ENCODE measurements at regions not wholly inside any gene's neighbourhood (a gene's known extent, or its start where the extent isn't known, plus 50 kb on each side); places are given as distances from the start of the nearest gene placed in this dataset.

DNA sequence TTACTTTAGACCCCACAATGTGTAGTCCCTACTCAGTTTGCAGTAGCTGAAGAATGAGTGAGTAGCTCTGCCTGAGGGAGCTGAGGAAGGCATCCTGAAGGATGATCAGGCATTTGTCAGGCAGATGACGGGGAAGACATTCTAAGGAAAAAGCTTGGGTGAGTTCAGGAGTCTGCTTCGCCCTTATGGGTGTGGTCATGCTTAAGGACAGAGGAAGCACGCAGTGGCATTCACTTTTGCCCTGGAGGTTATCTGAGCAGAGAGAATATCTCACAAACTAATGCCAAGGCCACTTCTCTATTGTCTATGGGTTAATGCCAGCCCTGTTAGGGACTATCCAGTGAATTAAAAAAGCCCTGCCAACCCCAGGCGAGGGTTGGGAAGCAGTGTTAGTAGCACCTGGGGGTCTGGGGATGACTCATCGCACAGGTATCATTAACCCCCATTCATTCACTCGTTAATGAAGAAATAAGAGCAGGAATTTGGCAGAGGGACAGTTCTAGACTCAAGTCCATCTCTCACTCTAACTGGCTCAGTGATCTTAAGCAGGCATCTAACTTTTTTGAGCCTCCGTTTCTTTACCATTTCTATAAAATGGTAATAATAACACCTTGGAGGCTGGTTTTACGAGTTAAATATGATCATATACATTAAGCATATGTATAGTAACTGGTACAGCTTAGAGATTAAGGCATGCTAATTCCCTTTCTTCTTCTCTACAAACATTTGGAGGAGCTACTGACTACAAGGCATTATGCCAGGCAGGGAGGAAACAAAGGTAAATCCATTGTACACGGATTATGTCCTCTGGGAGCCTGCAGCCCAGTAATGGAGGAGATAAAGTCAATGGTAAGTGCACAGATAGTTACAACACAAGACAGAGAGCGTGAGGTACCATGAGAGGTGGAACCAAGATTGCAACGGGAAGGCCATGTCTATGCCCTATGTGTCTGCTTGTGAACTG is 93.2 kb upstream of the AKIRIN2 start:
- peaks cover 2% of the 10 kb centered on the region for H3K36me3 Mint-ChIP-seq (ENCODE audit: low read depth)
- H3K4me1 Mint-ChIP-seq = peaks cover 2% of the 10 kb centered on the region
- no peaks in the 10 kb centered on the region for H3K9me3 ChIP-seq (ENCODE audit: control insufficient read depth, low read length, poor library complexity, severe bottlenecking)
- ATAC-seq (no peak), DNase-seq (no peak)
- no peaks in the 10 kb centered on the region for H3K27me3 Mint-ChIP-seq
- no peak overlapping the region for H3K27ac Mint-ChIP-seq
- no peak overlapping the region for H3K4me3 Mint-ChIP-seq

- Mint-ChIP-seq H3K4me3 (no peak overlapping the region), H3K27me3 (no peaks in the 10 kb centered on the region), H3K27ac (no peak overlapping the region), H3K4me1 (peaks cover 4% of the 10 kb centered on the region), H3K36me3 (ENCODE audit: low read depth) (no peaks in the 10 kb centered on the region)
- no peaks in the 10 kb centered on the region for H3K9me3 ChIP-seq (ENCODE audit: control insufficient read depth, low read length, poor library complexity, severe bottlenecking)
- DNase-seq = no peak
- no peak for ATAC-seq
Measured at GRCh38 chr6:87793315-87793714, 91.3 kb upstream of the AKIRIN2 start.

- no peak overlapping the region for H3K4me3 Mint-ChIP-seq
- no peak for ATAC-seq
- DNase-seq = no peak
- no peak overlapping the region for H3K27ac Mint-ChIP-seq
- no peaks in the 10 kb centered on the region for H3K36me3 Mint-ChIP-seq (ENCODE audit: low read depth)
- peaks cover 4% of the 10 kb centered on the region for H3K4me1 Mint-ChIP-seq
- H3K27me3 Mint-ChIP-seq = no peaks in the 10 kb centered on the region
- no peaks in the 10 kb centered on the region for H3K9me3 ChIP-seq (ENCODE audit: control insufficient read depth, low read length, poor library complexity, severe bottlenecking)
Measured at GRCh38 chr6:87791982-87792381, 89.9 kb upstream of the AKIRIN2 start.

- no peaks in the 10 kb centered on the region for H3K36me3 Mint-ChIP-seq (ENCODE audit: low read depth)
- H3K27ac Mint-ChIP-seq = no peak overlapping the region
- no peak overlapping the region for H3K4me3 Mint-ChIP-seq
- H3K9me3 ChIP-seq (ENCODE audit: control insufficient read depth, low read length, poor library complexity, severe bottlenecking) = no peaks in the 10 kb centered on the region
- no peaks in the 10 kb centered on the region for H3K27me3 Mint-ChIP-seq
- ATAC-seq (no peak), DNase-seq (no peak)
- peaks cover 4% of the 10 kb centered on the region for H3K4me1 Mint-ChIP-seq
Measured at GRCh38 chr6:87791485-87791884, 89.5 kb upstream of the AKIRIN2 start.

DNA sequence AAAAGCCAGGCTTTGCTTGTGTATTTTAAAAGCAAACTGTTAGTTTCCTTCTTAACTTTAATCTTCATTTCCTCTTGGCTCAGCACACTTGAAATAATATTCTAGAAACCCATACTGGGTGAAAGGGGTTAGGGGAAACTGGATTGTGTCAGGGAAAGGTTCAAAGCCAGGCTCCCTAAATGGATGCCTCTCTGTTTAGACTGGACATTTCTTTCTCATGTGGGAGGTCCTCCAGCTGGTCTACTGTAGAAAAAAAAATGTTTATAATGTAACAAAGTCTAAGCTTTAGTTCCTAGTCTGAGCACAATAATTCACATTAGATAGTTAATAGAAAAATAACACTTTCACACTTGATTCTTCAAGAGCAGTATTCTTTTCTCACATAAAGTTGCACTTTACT is 89.0 kb upstream of the AKIRIN2 start:
- DNase-seq (no peak), ATAC-seq (no peak)
- H3K9me3 ChIP-seq (ENCODE audit: control insufficient read depth, low read length, poor library complexity, severe bottlenecking) = no peaks in the 10 kb centered on the region
- Mint-ChIP-seq H3K27ac (no peak overlapping the region), H3K4me3 (no peak overlapping the region), H3K4me1 (peaks cover 4% of the 10 kb centered on the region), H3K27me3 (no peaks in the 10 kb centered on the region), H3K36me3 (ENCODE audit: low read depth) (no peaks in the 10 kb centered on the region)

DNA sequence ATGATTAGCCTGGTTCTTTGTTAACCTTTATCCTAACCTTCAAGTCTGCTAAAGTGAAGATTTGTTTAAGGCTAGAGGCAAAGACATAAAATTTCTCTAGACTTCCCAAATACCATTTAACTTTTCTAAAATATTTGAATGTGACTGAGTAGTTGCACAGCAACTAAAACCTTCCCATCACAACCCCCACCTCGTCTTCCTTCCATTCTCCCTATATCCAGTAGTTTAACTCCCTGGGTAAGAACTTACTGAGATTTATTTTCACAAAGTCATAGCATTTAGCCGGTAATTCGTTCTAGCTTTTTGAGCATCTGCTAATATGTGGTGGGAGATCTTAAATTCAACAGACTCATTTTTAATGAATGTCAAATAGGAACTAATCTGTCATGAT is 87.9 kb upstream of the AKIRIN2 start:
- Mint-ChIP-seq H3K27me3 (no peaks in the 10 kb centered on the region), H3K36me3 (ENCODE audit: low read depth) (no peaks in the 10 kb centered on the region), H3K4me3 (no peak overlapping the region), H3K4me1 (peaks cover 2% of the 10 kb centered on the region), H3K27ac (no peak overlapping the region)
- ATAC-seq (no peak), DNase-seq (no peak)
- H3K9me3 ChIP-seq (ENCODE audit: control insufficient read depth, low read length, poor library complexity, severe bottlenecking) = no peaks in the 10 kb centered on the region

DNA sequence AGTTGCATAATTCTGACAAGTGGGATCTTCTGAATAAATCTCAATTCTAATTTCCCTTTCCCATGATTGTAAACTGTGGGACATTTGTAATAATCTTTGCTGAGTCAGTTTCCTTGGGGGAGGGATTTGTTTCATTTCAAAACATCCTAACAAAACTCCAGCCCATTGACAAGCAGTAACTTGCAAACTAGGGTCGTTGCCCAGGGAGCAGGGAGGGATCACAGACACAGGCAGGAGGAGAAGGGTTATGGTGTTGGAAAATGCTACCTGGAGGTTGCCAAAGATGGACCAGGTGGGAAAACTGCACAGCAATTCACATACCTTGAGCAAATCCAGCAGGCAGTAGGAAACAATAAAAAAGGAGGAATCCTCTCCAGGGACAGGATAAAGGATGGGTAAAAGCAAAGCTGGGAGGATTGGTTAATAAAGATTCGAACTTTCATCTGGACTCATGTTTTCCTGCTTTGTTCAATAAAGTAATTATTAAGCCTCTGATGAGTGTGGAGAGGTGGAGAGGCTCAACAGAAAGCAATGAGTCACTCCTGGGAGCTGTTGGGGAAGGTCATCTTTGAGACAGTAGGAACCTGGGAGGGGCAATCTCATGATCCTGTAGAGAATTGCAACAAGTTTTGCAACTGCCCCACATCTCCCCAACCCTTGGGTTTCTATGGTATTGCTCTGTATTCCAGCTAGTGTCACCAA is 87.3 kb upstream of the AKIRIN2 start:
- H3K9me3 ChIP-seq (ENCODE audit: control insufficient read depth, low read length, poor library complexity, severe bottlenecking) = no peaks in the 10 kb centered on the region
- Mint-ChIP-seq H3K36me3 (ENCODE audit: low read depth) (no peaks in the 10 kb centered on the region), H3K4me3 (no peak overlapping the region), H3K4me1 (peaks cover 2% of the 10 kb centered on the region), H3K27ac (no peak overlapping the region), H3K27me3 (no peaks in the 10 kb centered on the region)
- ATAC-seq (peak; percentile 39), DNase-seq (no peak)

DNA sequence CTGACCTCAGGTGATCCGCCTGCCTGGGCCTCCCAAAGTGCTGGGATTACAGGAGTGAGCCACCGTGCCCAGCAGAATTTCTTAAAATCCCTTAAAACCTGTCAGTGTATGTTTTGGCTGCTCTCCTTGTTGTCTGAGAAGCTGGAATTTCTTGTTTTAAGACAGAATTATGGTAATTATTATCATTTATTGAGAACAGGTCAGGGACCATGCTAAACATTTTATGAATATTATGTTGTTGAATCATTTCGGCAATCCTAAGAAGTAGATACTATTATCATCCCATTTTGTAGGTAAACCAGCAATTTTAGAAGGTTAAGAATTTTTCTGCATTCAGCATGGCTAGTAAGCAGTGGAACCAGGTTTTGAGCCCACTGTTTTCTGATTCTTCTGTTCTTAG is 86.1 kb upstream of the AKIRIN2 start:
- H3K27ac Mint-ChIP-seq = no peak overlapping the region
- peaks cover 2% of the 10 kb centered on the region for H3K4me1 Mint-ChIP-seq
- H3K36me3 Mint-ChIP-seq (ENCODE audit: low read depth) = no peaks in the 10 kb centered on the region
- no peak overlapping the region for H3K4me3 Mint-ChIP-seq
- no peaks in the 10 kb centered on the region for H3K27me3 Mint-ChIP-seq
- H3K9me3 ChIP-seq (ENCODE audit: control insufficient read depth, low read length, poor library complexity, severe bottlenecking) = no peaks in the 10 kb centered on the region
- no peak for DNase-seq
- no peak for ATAC-seq

DNA sequence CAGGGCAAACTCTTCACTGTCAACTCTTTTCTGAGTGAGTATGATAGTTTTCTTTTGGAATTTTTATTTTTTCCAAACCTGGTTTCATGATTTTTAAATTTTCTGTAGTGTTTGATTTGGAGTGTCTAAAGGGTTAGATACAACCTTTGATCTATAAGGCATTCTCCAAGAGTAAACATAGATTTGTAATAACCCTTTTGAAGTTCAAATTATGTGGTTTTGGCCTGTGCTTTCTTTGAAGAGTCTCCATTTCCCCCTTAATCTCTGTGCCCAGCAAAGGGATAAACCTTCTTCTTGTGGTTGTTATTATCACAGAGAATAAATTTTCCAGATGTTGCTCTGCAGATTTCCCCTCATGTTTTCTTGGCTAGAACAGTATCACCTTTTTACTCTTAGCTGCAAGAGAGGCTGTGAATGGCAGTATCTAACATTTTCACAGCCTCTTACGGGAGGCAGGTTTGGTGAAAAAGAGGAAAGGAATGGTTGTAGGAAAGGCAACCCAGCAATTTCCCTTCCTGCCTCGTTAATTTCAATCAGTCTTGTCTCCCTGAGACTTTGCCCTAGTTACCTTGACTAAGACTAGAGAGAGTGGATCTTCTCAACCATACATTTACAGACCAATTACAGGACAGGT is 83.3 kb upstream of the AKIRIN2 start:
- peaks cover 4% of the 10 kb centered on the region for H3K4me1 Mint-ChIP-seq
- no peak overlapping the region for H3K27ac Mint-ChIP-seq
- ATAC-seq = no peak
- no peaks in the 10 kb centered on the region for H3K9me3 ChIP-seq (ENCODE audit: control insufficient read depth, low read length, poor library complexity, severe bottlenecking)
- no peak for DNase-seq
- H3K4me3 Mint-ChIP-seq = no peak overlapping the region
- H3K27me3 Mint-ChIP-seq = no peaks in the 10 kb centered on the region
- H3K36me3 Mint-ChIP-seq (ENCODE audit: low read depth) = no peaks in the 10 kb centered on the region

DNA sequence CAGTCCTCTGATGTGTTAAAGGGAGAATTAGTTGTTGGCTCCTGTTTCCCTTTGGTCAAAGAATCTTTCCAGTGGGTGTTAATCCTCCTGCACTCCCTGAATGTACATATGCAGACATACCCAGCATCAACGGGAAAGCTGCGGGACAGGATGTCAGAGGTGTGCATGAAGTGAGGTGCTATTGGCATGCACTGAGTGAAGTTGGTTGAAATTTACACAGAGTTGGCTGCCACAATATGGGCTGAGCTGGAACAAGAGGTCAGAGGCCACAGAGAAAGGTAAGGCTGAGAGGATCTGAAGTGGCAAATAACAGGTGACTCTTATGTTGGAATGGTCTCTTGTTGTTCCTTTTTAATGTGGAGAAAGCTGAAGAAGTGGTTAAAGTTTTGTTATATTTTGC is 82.7 kb upstream of the AKIRIN2 start:
- no peaks in the 10 kb centered on the region for H3K9me3 ChIP-seq (ENCODE audit: control insufficient read depth, low read length, poor library complexity, severe bottlenecking)
- DNase-seq = no peak
- ATAC-seq = no peak
- no peaks in the 10 kb centered on the region for H3K36me3 Mint-ChIP-seq (ENCODE audit: low read depth)
- no peak overlapping the region for H3K4me3 Mint-ChIP-seq
- H3K27me3 Mint-ChIP-seq = no peaks in the 10 kb centered on the region
- peaks cover 2% of the 10 kb centered on the region for H3K4me1 Mint-ChIP-seq
- H3K27ac Mint-ChIP-seq = no peak overlapping the region

DNA sequence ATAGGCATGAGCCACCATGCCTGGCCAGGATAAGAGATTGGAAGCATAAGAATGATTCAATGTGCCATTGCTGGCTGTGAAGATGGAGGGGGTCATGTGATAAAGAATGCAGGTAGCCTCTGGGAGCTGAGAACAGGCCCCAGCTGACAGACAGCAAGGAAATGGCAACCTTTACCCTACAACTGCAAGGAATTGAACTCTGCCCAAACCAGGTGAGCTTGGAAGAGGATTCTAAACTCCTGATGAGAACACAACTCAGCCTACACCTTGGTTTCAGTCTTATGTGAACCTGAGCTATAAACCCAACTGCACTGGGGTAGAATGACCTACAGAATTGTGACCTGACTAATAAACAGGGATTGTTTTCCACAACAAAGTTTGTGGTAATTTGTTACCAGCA is 82.0 kb upstream of the AKIRIN2 start:
- H3K4me1 Mint-ChIP-seq = peaks cover 2% of the 10 kb centered on the region
- no peak overlapping the region for H3K4me3 Mint-ChIP-seq
- DNase-seq = no peak
- no peaks in the 10 kb centered on the region for H3K36me3 Mint-ChIP-seq (ENCODE audit: low read depth)
- no peaks in the 10 kb centered on the region for H3K9me3 ChIP-seq (ENCODE audit: control insufficient read depth, low read length, poor library complexity, severe bottlenecking)
- no peak overlapping the region for H3K27ac Mint-ChIP-seq
- H3K27me3 Mint-ChIP-seq = no peaks in the 10 kb centered on the region
- ATAC-seq = no peak

DNA sequence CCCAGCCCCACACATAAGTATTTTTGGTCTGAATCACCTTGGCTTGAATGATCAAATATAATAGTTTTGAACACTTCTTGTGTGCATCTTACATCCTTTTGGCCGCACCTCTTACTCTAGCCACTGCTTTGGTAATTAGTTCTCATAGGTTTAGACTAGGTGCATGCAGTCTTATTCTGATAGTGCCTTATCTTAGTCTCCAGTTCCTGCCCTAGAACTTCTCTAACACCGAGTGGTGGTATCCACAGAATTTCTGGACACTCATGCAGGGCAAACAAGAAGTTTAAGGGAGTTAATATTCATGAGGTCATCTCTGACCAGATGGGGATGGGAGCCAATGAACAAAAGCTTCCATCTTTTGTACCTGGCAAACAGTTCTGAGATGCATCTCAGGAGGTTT is 77.5 kb upstream of the AKIRIN2 start:
- Mint-ChIP-seq H3K27me3 (no peaks in the 10 kb centered on the region), H3K4me3 (no peak overlapping the region), H3K4me1 (peaks cover 2% of the 10 kb centered on the region), H3K27ac (no peak overlapping the region), H3K36me3 (ENCODE audit: low read depth) (no peaks in the 10 kb centered on the region)
- ATAC-seq (no peak), DNase-seq (no peak)
- H3K9me3 ChIP-seq (ENCODE audit: control insufficient read depth, low read length, poor library complexity, severe bottlenecking) = no peaks in the 10 kb centered on the region
